HepG2 (cell line): ENCODE measurements at regions not wholly inside any gene's neighbourhood (a gene's known extent, or its start where the extent isn't known, plus 50 kb on each side); places are given as distances from the start of the nearest gene placed in this dataset.
A peak's percentile ranks its signal among the peaks of the same experiment; 100 is the strongest.

Experiments used
- CBX5 ChIP-seq: sonication (generic); formaldehyde crosslinking; IDR thresholded peaks from 2 replicates; pipeline ENCODE4 v1.4.0; 2020; ENCODE audit warnings: missing genetic modification reagents, borderline replicate concordance
- DR1 ChIP-seq: sonication (generic); formaldehyde crosslinking; IDR thresholded peaks from 2 replicates; pipeline ENCODE4 v1.8.0; 2021; ENCODE audit warnings: mild to moderate bottlenecking, missing genetic modification reagents, inconsistent platforms
- ELF4 ChIP-seq: sonication (generic); formaldehyde crosslinking; IDR thresholded peaks from 2 replicates; pipeline ENCODE4 v1.5.0; 2020; ENCODE audit warnings: missing genetic modification reagents, mild to moderate bottlenecking, moderate library complexity, borderline replicate concordance
- FOXJ3 ChIP-seq: sonication (generic); formaldehyde crosslinking; IDR thresholded peaks from 2 replicates; pipeline ENCODE4 v1.4.0; 2020; ENCODE audit warnings: missing genetic modification reagents, mild to moderate bottlenecking, borderline replicate concordance
- GATAD2A ChIP-seq: IDR thresholded peaks from 2 replicates; pipeline ENCODE4 v1.6.1; 2016
- NAIF1 ChIP-seq: sonication (generic); formaldehyde crosslinking; IDR thresholded peaks from 2 replicates; pipeline ENCODE4 v1.5.0; 2020; ENCODE audit warnings: mild to moderate bottlenecking, missing genetic modification reagents, borderline replicate concordance
- NR2F6 ChIP-seq, 2 experiments: IDR thresholded peaks; 2 replicates each; pipeline ENCODE4 v1.6.1; 2016; ENCODE audit warnings: antibody characterized with exemption in 1 of 2, mild to moderate bottlenecking in 1 of 2
- SAFB2 ChIP-seq: sonication (generic); formaldehyde crosslinking; IDR thresholded peaks from 2 replicates; pipeline ENCODE4 v1.5.1; 2020; ENCODE audit warnings: missing genetic modification reagents, low read depth, mild to moderate bottlenecking, borderline replicate concordance
- SIN3A ChIP-seq: IDR thresholded peaks from 2 replicates; pipeline ENCODE4 v1.6.1; 2011; ENCODE audit warnings: low read depth, mild to moderate bottlenecking, control low read depth, low read length, borderline replicate concordance
- ZBTB8A ChIP-seq: sonication (generic); formaldehyde crosslinking; IDR thresholded peaks from 2 replicates; pipeline ENCODE4 v1.4.0; 2020; ENCODE audit warnings: mild to moderate bottlenecking, low read depth, missing genetic modification reagents, borderline replicate concordance
- ZFAT ChIP-seq: sonication (generic); formaldehyde crosslinking; conservative IDR thresholded peaks from 2 replicates; pipeline ENCODE4 v1.8.1; 2023; ENCODE audit warnings: missing genetic modification reagents, inconsistent platforms
- ZNF234 ChIP-seq: sonication (generic); formaldehyde crosslinking; conservative IDR thresholded peaks from 2 replicates; pipeline ENCODE4 v1.5.1; 2020; ENCODE audit warnings: mild to moderate bottlenecking, missing genetic modification reagents
- ZNF33A ChIP-seq: sonication (generic); formaldehyde crosslinking; IDR thresholded peaks from 2 replicates; pipeline ENCODE4 v1.5.1; 2020; ENCODE audit warnings: missing genetic modification reagents, mild to moderate bottlenecking, moderate library complexity, borderline replicate concordance
- ZNF343 ChIP-seq: sonication (generic); formaldehyde crosslinking; IDR thresholded peaks from 2 replicates; pipeline ENCODE4 v1.4.0; 2020; ENCODE audit warnings: mild to moderate bottlenecking, missing genetic modification reagents
- ZNF550 ChIP-seq: sonication (generic); formaldehyde crosslinking; IDR thresholded peaks from 2 replicates; pipeline ENCODE4 v1.4.0; 2020; ENCODE audit warnings: mild to moderate bottlenecking, missing genetic modification reagents, borderline replicate concordance
- TF ChIP-seq, protein P1 (sequence below): sonication (generic); formaldehyde crosslinking; IDR thresholded peaks from 2 replicates; pipeline ENCODE4 v1.4.0; 2020; ENCODE audit warnings: missing genetic modification reagents
- TF ChIP-seq, protein P2 (sequence below): sonication (generic); formaldehyde crosslinking; IDR thresholded peaks from one replicate; pipeline ENCODE4 v1.5.1; 2020; ENCODE audit warnings: mild to moderate bottlenecking, missing genetic modification reagents; ENCODE audit errors: not compliant biosample characterization
- TF ChIP-seq, protein P3 (sequence below): sonication (generic); formaldehyde crosslinking; IDR thresholded peaks from 2 replicates; pipeline ENCODE4 v1.5.1; 2020; ENCODE audit warnings: missing genetic modification reagents, mild to moderate bottlenecking, borderline replicate concordance
- TF ChIP-seq, protein P4 (sequence below): sonication (generic); formaldehyde crosslinking; IDR thresholded peaks from 2 replicates; pipeline ENCODE4 v1.4.0; 2020; ENCODE audit warnings: missing genetic modification reagents, mild to moderate bottlenecking, borderline replicate concordance

DNA sequence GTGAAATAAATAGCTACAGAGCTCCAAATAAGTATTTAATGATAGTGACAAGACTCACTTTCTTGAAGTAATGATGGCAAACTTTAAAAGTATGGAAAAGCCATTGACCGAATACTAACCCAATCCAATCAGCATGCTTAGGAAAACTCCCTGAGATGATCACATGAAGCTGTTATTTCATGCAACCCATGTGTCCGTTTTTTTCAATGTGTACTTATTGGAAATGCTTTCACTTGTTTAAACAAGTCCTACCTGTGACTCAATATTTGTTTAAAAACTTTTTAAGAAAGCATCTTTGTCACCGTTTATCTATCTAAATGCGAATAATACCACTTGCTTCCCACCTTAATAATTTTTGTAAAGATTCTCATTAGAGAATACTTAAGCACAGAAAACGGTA, 185.8 kb downstream of the NRIP1 start (continued):
- peak; percentile 88 for TF ChIP-seq NR2F6 (IDR thresholded peaks at IDR 0.05)
- TF ChIP-seq NR2F6 (CRISPR knock-in tag; IDR thresholded peaks at IDR 0.05), result peak; percentile 85
- TF ChIP-seq SIN3A, result no peak
- no peak for TF ChIP-seq ZNF234 (CRISPR knock-in tag)
- peak; percentile 88; the same call in 1 of the 2 replicates for TF ChIP-seq FOXJ3 (CRISPR knock-in tag)
- TF ChIP-seq NAIF1 (CRISPR knock-in tag), result no peak
- TF ChIP-seq, protein P1, sequence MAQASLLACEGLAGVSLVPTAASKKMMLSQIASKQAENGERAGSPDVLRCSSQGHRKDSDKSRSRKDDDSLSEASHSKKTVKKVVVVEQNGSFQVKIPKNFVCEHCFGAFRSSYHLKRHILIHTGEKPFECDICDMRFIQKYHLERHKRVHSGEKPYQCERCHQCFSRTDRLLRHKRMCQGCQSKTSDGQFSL (CRISPR knock-in tag), result no peak
- TF ChIP-seq, protein P2, sequence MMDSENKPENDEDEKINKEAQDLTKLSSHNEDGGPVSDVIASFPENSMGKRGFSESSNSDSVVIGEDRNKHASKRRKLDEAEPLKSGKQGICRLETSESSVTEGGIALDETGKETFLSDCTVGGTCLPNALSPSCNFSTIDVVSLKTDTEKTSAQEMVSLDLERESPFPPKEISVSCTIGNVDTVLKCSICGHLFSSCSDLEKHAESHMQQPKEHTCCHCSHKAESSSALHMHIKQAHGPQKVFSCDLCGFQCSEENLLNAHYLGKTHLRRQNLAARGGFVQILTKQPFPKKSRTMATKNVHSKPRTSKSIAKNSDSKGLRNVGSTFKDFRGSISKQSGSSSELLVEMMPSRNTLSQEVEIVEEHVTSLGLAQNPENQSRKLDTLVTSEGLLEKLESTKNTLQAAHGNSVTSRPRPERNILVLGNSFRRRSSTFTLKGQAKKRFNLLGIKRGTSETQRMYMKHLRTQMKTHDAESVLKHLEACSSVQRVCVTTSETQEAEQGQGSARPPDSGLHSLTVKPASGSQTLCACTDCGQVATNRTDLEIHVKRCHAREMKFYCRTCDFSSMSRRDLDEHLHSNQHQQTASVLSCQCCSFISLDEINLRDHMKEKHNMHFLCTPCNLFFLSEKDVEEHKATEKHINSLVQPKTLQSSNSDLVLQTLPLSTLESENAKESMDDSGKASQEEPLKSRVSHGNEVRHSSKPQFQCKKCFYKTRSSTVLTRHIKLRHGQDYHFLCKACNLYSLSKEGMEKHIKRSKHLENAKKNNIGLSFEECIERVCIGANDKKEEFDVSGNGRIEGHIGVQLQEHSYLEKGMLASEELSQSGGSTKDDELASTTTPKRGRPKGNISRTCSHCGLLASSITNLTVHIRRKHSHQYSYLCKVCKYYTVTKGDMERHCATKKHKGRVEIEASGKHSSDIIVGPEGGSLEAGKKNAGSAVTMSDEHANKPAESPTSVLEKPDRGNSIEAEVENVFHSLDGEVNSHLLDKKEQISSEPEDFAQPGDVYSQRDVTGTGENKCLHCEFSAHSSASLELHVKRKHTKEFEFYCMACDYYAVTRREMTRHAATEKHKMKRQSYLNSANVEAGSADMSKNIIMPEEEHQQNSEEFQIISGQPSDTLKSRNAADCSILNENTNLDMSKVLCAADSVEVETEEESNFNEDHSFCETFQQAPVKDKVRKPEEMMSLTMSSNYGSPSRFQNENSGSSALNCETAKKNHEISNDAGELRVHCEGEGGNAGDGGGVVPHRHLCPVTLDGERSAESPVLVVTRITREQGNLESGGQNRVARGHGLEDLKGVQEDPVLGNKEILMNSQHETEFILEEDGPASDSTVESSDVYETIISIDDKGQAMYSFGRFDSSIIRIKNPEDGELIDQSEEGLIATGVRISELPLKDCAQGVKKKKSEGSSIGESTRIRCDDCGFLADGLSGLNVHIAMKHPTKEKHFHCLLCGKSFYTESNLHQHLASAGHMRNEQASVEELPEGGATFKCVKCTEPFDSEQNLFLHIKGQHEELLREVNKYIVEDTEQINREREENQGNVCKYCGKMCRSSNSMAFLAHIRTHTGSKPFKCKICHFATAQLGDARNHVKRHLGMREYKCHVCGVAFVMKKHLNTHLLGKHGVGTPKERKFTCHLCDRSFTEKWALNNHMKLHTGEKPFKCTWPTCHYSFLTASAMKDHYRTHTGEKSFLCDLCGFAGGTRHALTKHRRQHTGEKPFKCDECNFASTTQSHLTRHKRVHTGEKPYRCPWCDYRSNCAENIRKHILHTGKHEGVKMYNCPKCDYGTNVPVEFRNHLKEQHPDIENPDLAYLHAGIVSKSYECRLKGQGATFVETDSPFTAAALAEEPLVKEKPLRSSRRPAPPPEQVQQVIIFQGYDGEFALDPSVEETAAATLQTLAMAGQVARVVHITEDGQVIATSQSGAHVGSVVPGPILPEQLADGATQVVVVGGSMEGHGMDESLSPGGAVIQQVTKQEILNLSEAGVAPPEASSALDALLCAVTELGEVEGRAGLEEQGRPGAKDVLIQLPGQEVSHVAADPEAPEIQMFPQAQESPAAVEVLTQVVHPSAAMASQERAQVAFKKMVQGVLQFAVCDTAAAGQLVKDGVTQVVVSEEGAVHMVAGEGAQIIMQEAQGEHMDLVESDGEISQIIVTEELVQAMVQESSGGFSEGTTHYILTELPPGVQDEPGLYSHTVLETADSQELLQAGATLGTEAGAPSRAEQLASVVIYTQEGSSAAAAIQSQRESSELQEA, result no peak
- TF ChIP-seq GATAD2A (CRISPR knock-in tag), result peak; percentile 98
- TF ChIP-seq, protein P3, sequence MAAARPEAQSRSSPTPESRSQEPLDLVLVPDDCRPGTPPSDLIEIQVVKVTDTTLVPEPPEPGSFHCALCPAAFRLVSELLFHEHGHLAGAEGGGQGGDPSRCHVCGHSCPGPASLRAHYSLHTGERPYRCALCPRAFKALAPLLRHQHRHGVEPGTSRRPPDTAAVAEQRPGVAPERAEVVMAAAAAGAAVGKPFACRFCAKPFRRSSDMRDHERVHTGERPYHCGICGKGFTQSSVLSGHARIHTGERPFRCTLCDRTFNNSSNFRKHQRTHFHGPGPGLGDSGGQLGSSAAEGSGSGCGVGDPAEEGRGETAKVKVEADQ (CRISPR knock-in tag), result no peak
- TF ChIP-seq CBX5, result no peak
- TF ChIP-seq DR1, result no peak
- no peak for TF ChIP-seq ZBTB8A (CRISPR knock-in tag)
- TF ChIP-seq ZNF33A (CRISPR knock-in tag), result no peak
- TF ChIP-seq ZNF343, result no peak
- TF ChIP-seq, protein P4, sequence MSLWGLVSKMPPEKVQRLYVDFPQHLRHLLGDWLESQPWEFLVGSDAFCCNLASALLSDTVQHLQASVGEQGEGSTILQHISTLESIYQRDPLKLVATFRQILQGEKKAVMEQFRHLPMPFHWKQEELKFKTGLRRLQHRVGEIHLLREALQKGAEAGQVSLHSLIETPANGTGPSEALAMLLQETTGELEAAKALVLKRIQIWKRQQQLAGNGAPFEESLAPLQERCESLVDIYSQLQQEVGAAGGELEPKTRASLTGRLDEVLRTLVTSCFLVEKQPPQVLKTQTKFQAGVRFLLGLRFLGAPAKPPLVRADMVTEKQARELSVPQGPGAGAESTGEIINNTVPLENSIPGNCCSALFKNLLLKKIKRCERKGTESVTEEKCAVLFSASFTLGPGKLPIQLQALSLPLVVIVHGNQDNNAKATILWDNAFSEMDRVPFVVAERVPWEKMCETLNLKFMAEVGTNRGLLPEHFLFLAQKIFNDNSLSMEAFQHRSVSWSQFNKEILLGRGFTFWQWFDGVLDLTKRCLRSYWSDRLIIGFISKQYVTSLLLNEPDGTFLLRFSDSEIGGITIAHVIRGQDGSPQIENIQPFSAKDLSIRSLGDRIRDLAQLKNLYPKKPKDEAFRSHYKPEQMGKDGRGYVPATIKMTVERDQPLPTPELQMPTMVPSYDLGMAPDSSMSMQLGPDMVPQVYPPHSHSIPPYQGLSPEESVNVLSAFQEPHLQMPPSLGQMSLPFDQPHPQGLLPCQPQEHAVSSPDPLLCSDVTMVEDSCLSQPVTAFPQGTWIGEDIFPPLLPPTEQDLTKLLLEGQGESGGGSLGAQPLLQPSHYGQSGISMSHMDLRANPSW (CRISPR knock-in tag), result no peak
- TF ChIP-seq ELF4 (CRISPR knock-in tag), result no peak
- TF ChIP-seq SAFB2 (CRISPR knock-in tag), result no peak
- TF ChIP-seq ZNF550 (CRISPR knock-in tag), result no peak
- TF ChIP-seq ZFAT (CRISPR knock-in tag), result no peak
